Peyer's patch (tissue), 4 donors: ENCODE measurements at regions not wholly inside any gene's neighbourhood (a gene's known extent, or its start where the extent isn't known, plus 50 kb on each side); places are given as distances from the start of the nearest gene placed in this dataset.
A peak's percentile ranks its signal among the peaks of the same experiment; 100 is the strongest.

Experiments
- DNase-seq, 3 donors: peaks; one replicate each; pipeline ENCODE4 v3.0.0-alpha.2; 2017 to 2019
- H3K27ac ChIP-seq, 4 donors: fragments of 200-600 bp; sonication (generic); one replicate each; pipeline ENCODE4 v1.5.1; 2016 to 2019
- H3K27me3 ChIP-seq, 2 donors: fragments of 200-600 bp; sonication (generic); one replicate each; pipeline ENCODE4 v1.5.1; 2019
- H3K36me3 ChIP-seq, 3 donors: fragments of 200-600 bp; sonication (generic); one replicate each; pipeline ENCODE4 v1.5.1; 2016 to 2019
- H3K4me1 ChIP-seq, 4 donors: fragments of 200-600 bp; sonication (generic); one replicate each; pipeline ENCODE4 v1.5.1; 2016 to 2019
- H3K4me3 ChIP-seq, 4 donors: fragments of 200-600 bp; sonication (generic); 1 replicate in 3 of 4; 2 replicates in 1 of 4; pipeline ENCODE4 v1.5.1; 2016 to 2019; ENCODE audit warnings: mild to moderate bottlenecking in 1 of 4
- H3K9me3 ChIP-seq, 4 donors: fragments of 200-600 bp; sonication (generic); one replicate each; pipeline ENCODE4 v1.5.1; 2016 to 2019; ENCODE audit warnings: mild to moderate bottlenecking in 1 of 4
- POLR2A ChIP-seq, 2 donors: fragments of 450-650 bp; IDR thresholded peaks; one replicate each; pipeline ENCODE4 v1.5.1; 2017; ENCODE audit warnings: antibody characterized with exemption in 2 of 2, mild to moderate bottlenecking in 2 of 2, moderate library complexity in 2 of 2
- TF ChIP-seq, protein P1 (sequence below), 6 experiments: fragments of 450-650 bp in 4 of 6; fragments of 200-600 bp in 2 of 6; sonication (generic) in 1 of 6; IDR thresholded peaks; one replicate each; pipeline ENCODE4 v1.5.1; 2017 to 2019; ENCODE audit warnings: antibody characterized with exemption in 6 of 6, mild to moderate bottlenecking in 3 of 6, moderate library complexity in 1 of 6

- no peak for DNase-seq
- H3K27ac ChIP-seq, result no peak overlapping the region
- no peaks in the 10 kb centered on the region for H3K9me3 ChIP-seq
- H3K27me3 ChIP-seq, result no peaks in the 10 kb centered on the region
- no peaks in the 10 kb centered on the region for H3K4me1 ChIP-seq
- no peak overlapping the region for H3K4me3 ChIP-seq
- TF ChIP-seq, protein P1, sequence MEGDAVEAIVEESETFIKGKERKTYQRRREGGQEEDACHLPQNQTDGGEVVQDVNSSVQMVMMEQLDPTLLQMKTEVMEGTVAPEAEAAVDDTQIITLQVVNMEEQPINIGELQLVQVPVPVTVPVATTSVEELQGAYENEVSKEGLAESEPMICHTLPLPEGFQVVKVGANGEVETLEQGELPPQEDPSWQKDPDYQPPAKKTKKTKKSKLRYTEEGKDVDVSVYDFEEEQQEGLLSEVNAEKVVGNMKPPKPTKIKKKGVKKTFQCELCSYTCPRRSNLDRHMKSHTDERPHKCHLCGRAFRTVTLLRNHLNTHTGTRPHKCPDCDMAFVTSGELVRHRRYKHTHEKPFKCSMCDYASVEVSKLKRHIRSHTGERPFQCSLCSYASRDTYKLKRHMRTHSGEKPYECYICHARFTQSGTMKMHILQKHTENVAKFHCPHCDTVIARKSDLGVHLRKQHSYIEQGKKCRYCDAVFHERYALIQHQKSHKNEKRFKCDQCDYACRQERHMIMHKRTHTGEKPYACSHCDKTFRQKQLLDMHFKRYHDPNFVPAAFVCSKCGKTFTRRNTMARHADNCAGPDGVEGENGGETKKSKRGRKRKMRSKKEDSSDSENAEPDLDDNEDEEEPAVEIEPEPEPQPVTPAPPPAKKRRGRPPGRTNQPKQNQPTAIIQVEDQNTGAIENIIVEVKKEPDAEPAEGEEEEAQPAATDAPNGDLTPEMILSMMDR (IDR thresholded peaks at IDR 0.05), result no peak
- TF ChIP-seq POLR2A (IDR thresholded peaks at IDR 0.05), result no peak
- H3K36me3 ChIP-seq, result no peaks in the 10 kb centered on the region
Observed at GRCh38 chr1:34425046-34425445, 248.3 kb downstream of the C1orf94 start.

- Histone ChIP-seq H3K4me3 (no peak overlapping the region), H3K9me3 (no peaks in the 10 kb centered on the region), H3K27ac (peak overlapping the region in 1 of 4 donors; percentile 31), H3K36me3 (no peaks in the 10 kb centered on the region), H3K4me1 (no peaks in the 10 kb centered on the region), H3K27me3 (no peaks in the 10 kb centered on the region)
- DNase-seq, result peak in 1 of 3 donors; percentile 56
- TF ChIP-seq POLR2A (IDR thresholded peaks at IDR 0.05), result no peak
- TF ChIP-seq, protein P1 (IDR thresholded peaks at IDR 0.05), result no peak
Observed at GRCh38 chr1:34425785-34426184, 249.1 kb downstream of the C1orf94 start.

GRCh38 chr1:34426325-34426896, 249.7 kb downstream of the C1orf94 start:
- no peaks in the 10 kb centered on the region for H3K27me3 ChIP-seq
- no peaks in the 10 kb centered on the region for H3K9me3 ChIP-seq
- H3K27ac ChIP-seq, result peak overlapping the region in 1 of 4 donors; percentile 31
- no peaks in the 10 kb centered on the region for H3K36me3 ChIP-seq
- no peaks in the 10 kb centered on the region for H3K4me1 ChIP-seq
- no peak overlapping the region for H3K4me3 ChIP-seq
- DNase-seq, result peak in 1 of 3 donors; percentile 46
- no peak for TF ChIP-seq POLR2A (IDR thresholded peaks at IDR 0.05)
- TF ChIP-seq, protein P1 (IDR thresholded peaks at IDR 0.05), result peak in 1 of 6 experiments; percentile 40

DNA sequence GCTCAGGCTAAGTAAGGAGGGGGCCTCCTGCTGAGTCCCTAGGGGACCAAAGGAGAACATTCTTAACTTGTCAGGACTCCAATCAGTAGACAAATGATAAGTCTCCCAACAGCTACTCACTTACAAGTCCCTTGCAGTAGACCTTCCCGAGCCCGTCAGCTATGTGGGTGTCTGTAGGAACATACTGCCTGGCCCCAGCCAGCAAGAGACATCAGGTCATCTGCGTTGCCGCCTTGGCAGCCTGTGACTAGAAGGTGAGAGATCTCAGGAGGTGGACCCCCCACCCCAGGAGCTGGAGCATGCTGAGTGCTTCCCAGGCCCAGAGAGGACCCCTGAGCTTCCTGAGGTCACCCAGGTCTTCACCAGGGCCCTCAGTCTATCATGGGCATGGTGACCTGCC, 250.5 kb downstream of the C1orf94 start:
- H3K4me1 ChIP-seq, result no peaks in the 10 kb centered on the region
- H3K36me3 ChIP-seq, result no peaks in the 10 kb centered on the region
- H3K4me3 ChIP-seq, result no peak overlapping the region
- H3K27ac ChIP-seq, result no peak overlapping the region
- TF ChIP-seq, protein P1 (IDR thresholded peaks at IDR 0.05), result no peak
- no peak for TF ChIP-seq POLR2A (IDR thresholded peaks at IDR 0.05)
- DNase-seq, result no peak
- H3K9me3 ChIP-seq, result no peaks in the 10 kb centered on the region
- H3K27me3 ChIP-seq, result no peaks in the 10 kb centered on the region

DNA sequence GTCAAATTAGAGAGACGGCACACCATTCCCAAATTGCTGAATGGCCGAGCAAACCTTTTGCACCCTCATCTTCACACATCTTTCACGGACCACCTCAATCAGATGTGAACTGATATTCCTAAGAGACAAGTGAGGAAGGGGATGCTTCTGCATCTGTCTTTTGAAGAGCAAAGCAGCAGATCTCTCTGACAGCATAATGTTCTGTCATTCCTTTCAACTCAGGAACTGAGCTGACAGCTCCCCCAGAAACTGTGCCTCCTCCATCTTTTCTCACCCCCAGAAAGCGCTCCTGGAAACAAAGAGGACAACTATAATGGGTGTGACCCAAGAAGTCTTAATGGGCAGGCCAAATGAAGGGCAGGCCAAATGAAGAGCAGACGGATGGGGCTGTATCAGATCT, 256.4 kb downstream of the C1orf94 start:
- Histone ChIP-seq H3K27ac (no peak overlapping the region), H3K27me3 (no peaks in the 10 kb centered on the region), H3K9me3 (no peaks in the 10 kb centered on the region), H3K36me3 (no peaks in the 10 kb centered on the region), H3K4me1 (no peaks in the 10 kb centered on the region), H3K4me3 (no peak overlapping the region)
- DNase-seq, result no peak
- TF ChIP-seq, protein P1 (IDR thresholded peaks at IDR 0.05), result no peak

DNA sequence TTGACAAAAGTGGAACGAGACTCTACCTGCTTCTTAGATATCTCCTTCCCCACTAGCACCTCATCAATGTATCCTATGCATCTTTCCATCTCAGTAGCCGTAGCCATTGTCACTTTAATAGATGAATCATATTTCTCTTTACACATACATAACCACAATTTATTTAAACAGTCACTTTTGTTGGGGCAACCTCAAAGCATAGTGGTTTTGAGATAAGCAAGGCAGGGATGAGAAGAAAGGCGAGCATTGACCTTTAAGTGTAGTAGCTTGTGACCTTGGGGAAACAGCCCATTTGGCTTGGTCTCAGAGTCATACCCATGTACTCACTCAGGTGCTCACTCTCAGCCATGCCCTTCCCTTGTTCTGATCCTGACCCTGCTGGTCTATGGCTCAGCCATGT, 260.1 kb downstream of the C1orf94 start:
- TF ChIP-seq, protein P1 (IDR thresholded peaks at IDR 0.05), result no peak
- TF ChIP-seq POLR2A (IDR thresholded peaks at IDR 0.05), result no peak
- no peak for DNase-seq
- H3K9me3 ChIP-seq, result no peaks in the 10 kb centered on the region
- no peaks in the 10 kb centered on the region for H3K36me3 ChIP-seq
- H3K4me1 ChIP-seq, result no peaks in the 10 kb centered on the region
- H3K27ac ChIP-seq, result no peak overlapping the region
- H3K27me3 ChIP-seq, result no peaks in the 10 kb centered on the region
- H3K4me3 ChIP-seq, result no peak overlapping the region
